HG02938 (cell line): ENCODE measurements at regions not wholly inside any gene's neighbourhood (a gene's known extent, or its start where the extent isn't known, plus 50 kb on each side); places are given as distances from the start of the nearest gene placed in this dataset.

Experiments used
- ATAC-seq: cut with Tn5 transposase; IDR thresholded peaks from one replicate; pipeline ENCODE4 v1.9.1; 2021; ENCODE audit warnings: mild to moderate bottlenecking, moderate library complexity; ENCODE audit not compliant: unreplicated experiment

DNA sequence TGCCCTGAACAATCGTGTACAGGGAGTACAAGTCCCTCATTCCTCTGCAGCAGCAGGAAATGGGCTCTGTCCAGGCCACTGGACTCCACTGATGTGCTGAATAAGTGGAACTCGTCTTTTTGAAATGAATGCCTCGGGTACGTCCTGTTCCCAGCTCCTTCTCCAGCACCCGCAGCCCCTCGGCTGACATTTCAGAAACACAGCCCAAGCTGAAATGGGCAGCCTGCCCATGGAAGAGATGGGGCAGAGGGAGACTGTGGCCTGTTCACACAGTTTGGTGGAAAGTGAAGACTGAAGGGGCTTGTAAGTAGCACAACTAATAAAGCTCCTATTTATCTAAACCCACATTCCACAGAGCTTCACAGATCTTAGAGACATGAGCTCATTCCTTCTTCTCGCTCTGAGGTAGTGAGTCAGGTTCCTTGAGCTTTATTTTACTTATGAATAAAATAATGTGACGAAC lies 498.6 kb downstream of the TXNL1 start:
- no peak for ATAC-seq

DNA sequence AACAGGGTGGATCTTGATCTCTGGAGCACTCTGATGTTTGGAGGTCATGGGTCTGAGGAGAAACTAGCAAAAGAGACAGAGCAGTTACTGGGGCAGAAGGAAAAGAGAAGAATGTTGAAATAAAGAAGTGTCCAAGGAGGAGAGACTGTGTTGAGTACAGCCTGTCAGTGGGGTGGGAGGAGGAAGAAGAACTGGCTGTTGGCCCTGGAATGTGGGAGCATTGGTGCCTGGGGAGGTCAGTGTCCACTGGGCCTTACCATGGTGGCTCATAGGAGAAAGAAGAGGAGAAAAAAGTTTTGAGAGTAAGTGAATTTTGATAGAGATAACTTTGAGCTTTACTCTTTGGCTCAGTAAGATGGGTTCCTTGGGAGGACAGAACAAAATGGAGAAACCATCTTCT lies 499.0 kb downstream of the TXNL1 start:
- no peak for ATAC-seq

DNA sequence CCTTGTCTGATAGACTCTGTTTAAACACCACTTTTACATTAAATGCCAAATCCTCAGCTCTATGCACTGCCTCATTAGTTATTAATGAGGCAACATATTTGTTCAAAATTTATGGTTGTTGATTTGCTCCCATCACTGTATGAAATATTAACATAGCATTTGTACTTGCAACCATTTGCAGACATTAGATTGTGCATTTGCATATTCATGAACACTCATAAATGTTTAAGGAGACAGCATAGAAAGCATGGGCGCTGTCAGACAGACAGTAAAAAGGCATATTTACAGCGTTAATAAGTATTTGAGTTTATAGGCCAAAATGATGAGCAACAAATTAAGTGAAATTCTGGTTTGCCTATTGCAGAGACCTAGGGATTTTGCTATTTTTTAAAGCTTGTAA lies 502.3 kb downstream of the TXNL1 start:
- ATAC-seq: no peak

DNA sequence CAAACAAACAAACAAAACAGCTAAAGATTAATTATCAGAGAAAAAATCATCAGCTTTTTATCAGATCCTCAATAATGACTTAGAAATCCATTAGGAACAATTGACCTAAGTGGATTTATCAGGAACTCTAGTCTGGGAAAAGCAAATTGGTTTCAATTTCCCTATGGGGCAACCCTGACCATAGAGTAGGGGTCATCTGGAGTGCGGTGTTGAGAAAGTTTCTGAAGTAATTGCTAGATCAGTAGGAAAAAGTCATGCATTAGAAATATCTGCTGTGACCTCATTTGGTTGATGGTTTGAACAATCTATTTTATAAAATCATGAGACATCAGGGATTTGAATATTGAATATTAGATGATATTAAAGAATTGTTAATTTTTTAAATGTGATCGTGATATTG lies 507.9 kb downstream of the TXNL1 start:
- no peak for ATAC-seq

DNA sequence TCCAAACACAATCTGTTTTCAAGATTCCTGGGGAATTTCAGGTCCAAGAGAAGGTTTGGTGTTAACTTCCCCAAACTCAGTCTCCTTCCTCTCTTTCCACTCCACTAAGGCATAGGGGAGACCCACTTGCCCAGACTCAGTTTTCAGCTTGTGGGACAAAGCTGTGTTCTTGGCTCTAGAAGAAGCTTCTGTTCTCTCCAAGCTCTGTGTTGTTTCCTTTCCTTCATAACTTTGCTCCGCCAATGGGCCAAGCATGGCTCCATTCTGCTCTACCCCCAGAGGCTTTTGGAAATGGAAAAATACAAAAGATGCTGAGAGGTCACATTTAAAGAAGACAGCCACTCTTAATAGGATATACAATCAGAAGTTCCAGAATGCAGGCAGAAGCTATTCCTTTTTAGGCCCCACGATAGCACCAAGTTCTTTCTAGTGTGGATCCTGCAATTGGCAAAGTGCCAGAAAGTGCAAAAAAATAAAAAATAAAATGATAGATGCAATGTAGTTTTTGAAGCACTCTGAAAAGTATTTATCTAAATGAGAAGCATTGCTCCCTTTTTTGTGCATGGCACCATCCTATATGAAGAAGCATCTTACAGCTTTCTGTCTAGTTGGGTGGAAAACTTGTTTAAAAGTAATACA lies 510.1 kb downstream of the TXNL1 start:
- ATAC-seq: no peak

DNA sequence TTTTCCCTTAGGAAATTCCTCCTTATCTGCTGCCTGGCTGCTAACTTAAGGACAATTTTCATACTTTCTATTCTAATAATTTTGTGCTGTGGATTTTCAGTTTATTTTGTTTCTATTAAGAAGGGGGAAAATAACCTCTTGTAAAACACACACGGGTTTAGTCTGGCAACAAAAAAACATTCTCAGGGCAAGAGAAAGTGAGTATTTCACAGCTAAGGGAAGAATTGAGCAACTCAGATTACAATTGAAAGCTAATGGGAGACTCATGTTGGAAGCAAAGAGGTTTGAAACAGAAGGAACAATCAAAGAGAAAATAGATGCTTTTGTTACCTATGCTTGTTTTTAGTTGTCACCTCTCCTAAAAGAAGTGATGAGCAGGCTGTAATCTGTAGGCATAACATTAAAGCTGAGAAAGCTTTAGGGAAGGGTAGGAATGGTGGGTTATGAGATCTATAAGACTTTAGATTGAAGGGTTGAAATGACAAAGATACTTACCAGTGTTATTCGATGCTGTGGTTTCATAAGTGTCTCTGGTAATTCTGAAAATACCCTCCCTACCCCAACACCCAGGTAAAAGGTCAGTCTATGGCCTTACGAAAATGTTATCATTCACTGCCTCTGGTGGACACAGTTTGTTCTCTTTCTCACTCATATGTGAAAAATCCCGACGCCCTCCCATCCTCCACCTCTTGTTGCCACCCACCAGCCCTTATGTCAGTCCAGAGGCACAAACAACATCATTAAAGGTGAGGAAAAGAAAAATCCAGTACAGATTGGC lies 510.9 kb downstream of the TXNL1 start:
- no peak for ATAC-seq

DNA sequence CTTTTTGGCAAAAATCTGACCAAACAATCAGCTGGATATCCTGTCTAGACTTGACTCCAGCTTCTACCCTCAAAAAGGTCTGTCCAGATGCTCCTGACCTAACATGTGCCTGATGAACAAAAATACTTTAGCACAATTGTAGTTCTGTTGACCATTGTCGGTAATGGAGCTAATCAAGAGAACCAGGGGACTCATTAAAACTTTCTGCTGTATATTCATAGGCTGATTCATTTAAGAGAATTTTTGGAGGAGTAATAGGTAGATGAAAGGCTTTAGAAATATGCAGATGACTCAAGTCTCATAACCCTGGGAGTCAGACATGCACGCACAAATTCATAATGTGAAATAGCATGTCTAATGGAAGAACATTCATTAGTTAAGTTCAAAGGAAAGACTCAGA lies 514.2 kb downstream of the TXNL1 start:
- no peak for ATAC-seq

DNA sequence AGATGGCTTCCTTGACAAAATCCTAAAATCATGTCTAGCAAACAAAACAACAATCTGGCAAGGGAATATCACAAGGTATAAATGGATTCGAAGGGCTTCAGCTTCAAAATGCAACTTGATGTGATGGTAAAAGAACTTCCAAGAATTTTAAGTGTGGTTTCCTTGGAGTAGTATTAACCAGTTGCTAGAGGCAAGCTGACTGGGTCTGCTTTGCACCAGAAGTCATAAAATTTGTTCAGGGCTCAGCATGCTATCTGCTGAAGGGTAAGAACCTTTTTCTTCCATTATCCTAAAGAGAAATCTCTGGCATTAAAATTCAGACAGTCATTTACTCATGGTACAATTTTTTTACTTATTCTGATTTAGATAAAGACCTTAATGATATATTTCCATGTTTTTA lies 516.7 kb downstream of the TXNL1 start:
- no peak for ATAC-seq

DNA sequence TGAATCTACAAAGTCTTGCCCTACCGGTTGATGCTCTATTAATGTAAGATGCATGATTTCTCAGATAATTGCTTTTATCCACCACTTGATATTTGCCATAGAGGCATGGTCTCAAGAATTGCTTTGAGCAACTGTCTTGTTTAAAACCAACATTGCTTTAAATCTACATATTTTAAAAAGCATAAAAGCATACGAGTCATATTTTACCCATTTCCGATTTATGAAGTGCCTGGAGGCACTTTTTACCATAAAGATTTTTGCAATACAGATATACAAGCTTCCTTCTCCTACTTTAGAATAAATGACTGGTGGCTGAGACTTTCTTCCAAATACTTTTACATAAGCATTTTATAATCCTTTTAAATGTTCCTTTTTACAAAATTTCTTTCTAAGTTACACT lies 517.6 kb downstream of the TXNL1 start:
- no peak for ATAC-seq

DNA sequence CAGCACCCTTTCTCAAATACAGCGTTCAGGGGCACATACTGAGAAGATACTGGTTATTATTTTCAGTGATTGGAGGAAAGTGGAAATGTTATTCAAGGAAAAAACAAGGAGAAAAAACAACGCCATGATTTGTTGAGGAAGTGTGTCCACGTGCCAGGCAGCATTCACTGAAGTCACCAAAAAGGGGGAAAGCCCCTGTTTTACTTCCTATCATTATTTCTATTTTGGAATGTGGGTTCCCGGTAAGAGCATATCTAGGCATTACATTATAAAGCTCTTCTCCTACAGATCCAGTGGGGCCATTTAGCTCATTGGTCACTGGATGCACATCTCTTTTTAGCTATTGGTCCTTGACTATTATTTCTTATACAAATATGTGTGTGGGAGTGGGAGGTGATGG lies 518.7 kb downstream of the TXNL1 start:
- ATAC-seq: no peak

DNA sequence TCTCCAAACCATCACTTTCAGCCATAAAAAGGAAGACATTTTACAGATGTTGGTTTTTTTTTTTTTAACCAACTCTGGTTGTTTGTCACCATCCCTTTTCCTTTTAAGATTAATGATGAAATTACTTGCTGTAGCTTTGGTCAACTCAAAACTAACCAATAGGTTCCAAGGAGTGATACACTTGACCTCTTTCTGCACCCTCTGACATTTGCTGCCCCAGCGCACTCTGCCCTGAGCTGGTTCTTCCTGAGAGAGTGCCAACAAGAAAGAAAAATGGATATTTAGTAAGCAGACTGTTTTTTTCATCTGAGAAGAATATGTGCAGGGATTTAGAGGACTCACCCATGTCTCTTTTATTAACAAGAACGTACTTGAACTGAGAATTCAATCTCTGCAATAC lies 520.0 kb downstream of the TXNL1 start:
- no peak for ATAC-seq

DNA sequence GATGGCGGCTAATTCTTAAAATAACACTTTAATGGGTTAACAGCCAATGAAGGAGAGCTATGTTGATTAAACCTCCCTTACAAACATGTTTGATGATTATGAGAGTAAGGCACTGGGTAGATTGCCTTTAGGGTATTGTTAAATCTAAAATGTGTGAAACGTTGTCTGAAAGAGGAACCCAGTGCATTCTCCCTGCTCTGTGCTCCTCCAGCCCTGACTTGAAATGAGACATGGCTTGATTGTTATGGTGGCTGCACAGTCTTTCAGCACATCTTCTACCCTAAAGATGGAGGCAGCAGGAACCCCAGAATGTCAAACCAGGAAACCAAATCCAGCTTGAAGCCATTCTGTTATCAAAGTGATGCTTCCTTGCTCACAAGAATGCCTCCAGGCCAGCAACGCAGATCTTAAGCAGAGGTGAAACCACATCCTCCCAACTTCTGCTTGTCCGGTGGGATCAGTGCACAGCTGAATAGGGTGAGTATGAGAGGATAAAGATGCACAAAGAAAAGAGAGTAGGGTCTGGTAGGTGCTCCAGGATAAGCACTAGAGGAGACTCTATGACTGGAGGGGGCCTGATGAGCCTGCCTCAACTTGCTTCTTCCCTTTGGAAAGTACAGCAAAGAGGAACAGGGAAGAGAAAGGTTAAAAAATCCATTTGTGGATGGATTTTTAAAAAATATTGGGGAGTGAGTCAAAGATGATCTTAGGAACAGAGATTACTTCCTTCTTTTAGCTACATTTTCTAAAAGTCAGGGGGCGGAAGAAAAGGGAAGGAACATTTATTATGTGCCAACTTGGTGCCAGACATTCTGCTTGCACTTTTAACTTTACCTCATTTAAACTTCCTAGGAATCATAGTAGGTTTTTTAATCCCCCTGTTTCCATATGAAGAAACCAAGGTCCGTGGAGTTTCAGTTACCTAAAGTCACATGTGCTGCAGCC lies 523.0 kb downstream of the TXNL1 start:
- no peak for ATAC-seq

DNA sequence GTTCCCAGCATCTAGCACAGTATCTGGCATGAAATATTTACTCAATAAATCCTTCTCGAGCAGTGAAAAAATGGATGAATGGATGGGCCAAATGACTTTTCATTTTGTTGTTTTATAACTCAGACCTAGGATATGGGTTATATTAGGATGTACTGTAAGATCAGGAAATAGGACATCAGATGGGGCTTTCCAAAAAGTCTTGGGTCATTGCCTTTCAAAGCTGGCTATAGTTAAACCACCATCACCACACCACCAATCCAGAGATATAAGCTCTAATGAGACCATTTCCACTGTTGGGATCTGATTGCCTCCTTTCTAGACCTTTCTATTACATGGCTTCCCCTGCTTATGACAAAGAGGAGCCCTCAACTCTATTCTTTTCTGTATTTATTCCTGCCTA lies 525.0 kb upstream of the TCF4 start:
- no peak for ATAC-seq

DNA sequence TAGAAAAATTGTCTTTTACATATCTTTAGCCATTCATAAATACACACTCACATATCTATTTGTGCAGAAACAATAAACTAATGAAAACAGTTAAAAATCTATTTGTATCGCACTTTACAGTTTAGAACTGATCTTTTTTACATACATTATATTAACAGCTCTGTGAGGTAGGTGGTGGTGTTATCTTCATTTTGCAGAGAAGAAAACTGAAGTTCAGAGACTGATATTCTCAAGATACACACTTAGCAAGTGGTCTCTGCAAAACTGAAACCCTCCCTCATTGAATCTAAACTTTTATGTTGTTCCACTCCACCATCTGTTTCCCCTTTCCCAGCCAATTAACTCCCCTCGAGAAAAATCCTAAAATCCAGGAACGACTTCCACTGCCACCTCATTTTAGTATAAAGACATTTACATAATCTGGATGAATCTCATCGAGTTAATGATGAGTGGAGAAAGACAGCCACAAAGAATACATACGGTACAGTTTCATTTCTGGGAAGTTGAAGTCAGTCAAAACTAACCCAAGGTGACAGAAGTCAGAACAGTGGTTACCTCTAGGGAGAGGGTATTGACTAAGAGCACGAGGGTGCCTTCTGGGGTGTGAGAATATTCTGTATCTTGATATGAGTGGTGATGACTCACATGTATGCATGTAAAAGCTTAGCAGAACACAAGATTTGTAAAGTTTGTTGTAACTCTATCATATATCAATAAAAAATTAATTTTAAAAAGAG lies 524.2 kb upstream of the TCF4 start:
- ATAC-seq: peak; percentile 99

DNA sequence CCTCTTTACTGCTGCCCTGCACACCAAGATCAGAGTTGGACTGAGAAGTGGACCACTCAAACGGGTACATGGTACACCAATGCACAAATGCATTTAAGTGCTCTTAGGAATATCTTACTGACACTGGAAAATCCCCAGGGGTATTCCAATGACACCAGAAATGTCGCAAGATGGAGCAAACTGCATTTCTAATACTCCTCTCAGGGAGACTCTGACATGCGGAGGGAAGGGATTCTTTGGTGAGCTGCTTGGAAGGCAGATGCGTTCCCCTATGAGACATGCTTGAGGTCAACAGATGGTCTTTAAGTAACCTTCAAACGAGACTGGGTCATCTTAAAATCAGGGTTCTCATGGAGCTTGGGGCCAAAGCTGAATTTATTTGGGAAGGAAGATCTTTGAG lies 521.8 kb upstream of the TCF4 start:
- ATAC-seq: no peak

DNA sequence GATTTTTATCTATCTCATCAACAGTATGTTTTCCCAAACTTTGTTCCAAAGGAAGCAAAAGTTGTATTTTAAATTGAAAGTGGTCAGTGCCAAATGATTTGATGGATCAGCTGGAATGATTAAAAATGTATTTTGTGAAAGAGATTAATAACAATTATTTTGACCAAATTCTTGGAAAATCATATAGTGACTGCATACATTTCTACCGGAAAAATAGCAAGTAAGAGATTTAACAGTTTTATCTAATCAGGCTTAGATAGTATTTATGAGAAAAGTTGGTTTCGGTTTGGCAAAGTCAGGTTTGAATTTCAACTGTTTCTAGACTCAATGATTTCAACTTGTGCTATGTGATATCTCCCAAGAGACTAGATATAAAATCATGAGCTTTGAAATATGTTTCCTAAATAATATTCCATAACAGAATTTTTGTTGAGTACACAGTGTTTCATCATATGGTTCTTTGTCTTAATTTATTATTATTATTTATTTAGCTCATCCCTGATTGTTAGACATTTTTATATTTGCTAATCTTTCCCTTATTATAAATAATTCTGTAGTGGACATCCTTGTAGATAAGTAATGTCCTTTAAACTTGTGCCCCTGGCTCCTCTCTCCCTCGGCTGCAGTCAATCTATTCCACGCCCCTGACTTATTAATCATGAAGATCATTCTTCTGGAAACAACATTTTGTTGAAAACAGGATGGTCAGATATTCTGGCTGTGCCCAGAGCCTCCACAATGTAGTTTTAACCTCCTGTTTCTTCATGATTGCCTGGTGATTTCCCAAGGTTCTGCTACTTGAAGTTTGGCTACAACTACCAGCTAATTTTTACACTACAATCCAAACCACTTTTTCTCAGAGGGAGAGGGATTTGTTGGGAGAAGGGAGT lies 520.7 kb upstream of the TCF4 start:
- ATAC-seq: no peak

DNA sequence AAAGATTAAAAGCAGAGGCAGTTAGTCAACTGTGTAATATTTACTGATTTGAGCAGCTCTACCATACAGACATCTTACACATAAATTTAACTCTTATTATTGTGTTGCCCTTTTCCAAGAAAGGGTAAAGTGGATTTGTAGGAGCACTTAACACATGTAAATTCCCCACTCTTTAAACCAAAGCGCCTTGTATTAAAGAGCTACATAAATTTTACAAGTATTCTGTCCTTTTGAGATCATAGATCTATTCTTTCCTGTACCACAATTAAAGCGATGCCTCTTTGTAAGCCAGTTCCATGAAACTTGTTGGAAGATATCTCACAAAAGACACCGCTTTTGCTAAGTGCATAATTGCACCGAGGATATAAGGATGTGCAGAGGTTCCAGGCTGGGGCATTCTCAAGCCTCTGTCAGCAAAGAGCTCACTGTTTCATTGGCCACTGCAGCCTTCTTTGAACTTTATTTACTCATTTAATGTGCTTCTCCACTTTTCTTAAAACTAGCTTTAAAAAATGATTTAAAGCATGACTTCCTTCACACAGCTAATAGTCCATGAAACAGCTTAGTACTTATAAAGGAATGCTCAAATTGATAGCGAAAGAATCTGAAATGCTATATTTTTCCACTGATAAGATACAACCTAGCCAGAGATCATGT lies 520.0 kb upstream of the TCF4 start:
- no peak for ATAC-seq

DNA sequence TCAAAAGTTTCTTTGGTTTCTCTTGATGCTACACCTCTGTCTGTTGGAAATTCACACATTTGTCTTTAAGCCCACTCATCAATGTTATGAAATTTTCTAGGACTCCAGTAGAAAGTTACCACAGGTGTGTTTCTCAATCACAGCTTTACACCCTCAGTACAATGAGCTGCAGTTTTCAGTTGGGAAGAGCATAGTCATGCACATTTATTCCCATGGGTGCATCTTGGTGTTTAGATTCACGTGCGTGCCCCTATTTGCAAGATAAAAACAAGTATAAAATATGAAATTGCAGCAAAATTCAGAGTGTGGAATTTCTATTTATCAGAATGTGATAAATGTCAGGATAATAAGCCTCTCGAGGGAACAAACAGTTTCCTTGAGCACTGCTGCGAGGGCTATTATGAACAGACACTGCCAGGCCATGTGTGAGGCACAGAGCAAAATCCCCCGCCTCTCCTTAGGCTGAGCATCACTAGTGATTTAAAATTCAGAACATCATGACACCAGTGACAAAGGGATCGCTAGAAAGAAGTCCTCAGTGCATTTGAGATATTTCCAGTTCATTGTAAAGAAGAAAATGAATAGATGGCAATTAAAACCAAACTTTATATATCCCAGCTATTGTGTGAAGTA lies 512.2 kb upstream of the TCF4 start:
- no peak for ATAC-seq

DNA sequence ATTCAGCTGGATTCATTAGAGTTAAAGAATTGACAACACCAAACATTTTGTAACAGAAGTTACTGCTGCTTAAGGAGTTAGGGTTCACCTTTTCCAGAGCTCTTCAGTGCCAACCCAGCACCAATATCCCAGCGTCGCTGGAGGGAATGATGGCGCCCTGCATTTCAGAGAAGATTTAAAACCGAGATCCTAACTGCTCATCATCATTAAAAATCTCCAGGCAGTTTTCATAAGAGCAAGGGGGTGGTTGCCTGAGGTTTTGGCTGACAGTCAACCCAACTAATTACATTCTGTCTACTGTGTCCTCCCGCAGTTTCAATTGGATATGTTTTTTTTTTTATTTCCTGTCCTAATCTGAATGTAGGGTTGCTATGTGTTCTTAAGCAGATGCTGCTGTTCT lies 509.6 kb upstream of the TCF4 start:
- no peak for ATAC-seq
